Sigmoid colon (tissue), 4 donors: ENCODE measurements at regions not wholly inside any gene's neighbourhood (a gene's known extent, or its start where the extent isn't known, plus 50 kb on each side); places are given as distances from the start of the nearest gene placed in this dataset.

Experiments
- EP300 ChIP-seq, 4 donors: sonication (generic); formaldehyde crosslinking; IDR thresholded peaks; one replicate each; pipeline ENCODE4 v1.6.1; 2017; ENCODE audit warnings: antibody characterized with exemption in 4 of 4
- TF ChIP-seq, protein P1 (sequence below), 4 experiments: fragments of 450-650 bp in 3 of 4; fragments of 200-600 bp in 1 of 4; IDR thresholded peaks; one replicate each; pipeline ENCODE4 v1.5.1; 2016 to 2019; ENCODE audit warnings: antibody characterized with exemption in 4 of 4, mild to moderate bottlenecking in 3 of 4, moderate library complexity in 2 of 4

DNA sequence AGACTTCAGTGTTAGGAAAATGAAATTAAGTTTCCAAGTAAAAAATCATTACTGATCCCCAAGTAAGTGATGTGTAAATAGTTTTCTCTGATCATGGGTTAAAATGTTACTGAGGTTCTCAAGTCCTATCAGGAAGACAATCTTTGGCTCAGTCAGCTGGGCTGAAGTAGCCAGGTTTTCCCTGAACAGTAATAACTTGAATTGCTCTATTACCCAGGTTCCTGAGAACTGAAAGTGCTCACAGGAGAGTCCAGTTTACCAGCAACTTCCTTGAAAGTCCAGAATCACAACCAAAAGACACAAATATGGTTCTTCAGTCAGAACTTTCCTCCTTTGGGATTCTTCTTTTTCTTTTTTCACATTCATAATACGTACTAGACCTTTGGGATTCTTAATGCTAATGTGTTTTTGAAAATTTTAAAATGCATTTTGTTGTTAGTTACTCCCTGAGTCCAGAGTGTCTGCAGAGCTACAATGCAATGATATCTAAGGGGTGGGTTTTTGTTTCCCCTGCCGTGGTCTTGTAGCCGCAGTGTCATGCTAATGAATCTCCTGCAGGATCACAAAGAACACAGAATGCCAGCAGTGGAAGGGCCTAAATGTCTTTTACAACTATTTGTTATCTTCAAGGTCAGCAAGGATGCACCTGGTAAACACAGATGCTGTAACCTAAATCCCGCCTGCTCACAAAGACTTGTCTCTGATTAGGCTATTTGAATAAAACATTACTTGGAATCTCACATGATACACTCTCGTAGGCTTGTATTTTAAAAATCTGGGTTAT is 439.8 kb upstream of the NR3C2 start:
- TF ChIP-seq, protein P1, sequence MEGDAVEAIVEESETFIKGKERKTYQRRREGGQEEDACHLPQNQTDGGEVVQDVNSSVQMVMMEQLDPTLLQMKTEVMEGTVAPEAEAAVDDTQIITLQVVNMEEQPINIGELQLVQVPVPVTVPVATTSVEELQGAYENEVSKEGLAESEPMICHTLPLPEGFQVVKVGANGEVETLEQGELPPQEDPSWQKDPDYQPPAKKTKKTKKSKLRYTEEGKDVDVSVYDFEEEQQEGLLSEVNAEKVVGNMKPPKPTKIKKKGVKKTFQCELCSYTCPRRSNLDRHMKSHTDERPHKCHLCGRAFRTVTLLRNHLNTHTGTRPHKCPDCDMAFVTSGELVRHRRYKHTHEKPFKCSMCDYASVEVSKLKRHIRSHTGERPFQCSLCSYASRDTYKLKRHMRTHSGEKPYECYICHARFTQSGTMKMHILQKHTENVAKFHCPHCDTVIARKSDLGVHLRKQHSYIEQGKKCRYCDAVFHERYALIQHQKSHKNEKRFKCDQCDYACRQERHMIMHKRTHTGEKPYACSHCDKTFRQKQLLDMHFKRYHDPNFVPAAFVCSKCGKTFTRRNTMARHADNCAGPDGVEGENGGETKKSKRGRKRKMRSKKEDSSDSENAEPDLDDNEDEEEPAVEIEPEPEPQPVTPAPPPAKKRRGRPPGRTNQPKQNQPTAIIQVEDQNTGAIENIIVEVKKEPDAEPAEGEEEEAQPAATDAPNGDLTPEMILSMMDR (IDR thresholded peaks at IDR 0.05): no peak
- TF ChIP-seq EP300 (IDR thresholded peaks at IDR 0.05): no peak
